ENCODE measurements at regions not wholly inside any gene's neighbourhood (a gene's known extent, or its start where the extent isn't known, plus 50 kb on each side); places are given as distances from the start of the nearest gene placed in this dataset.

GRCh38 chr10:107715565-107715964 is 551.1 kb upstream of the SORCS1 start:
- DNase-seq (ENCODE audit: low spot score), result no peak
- no peak for TF ChIP-seq CTCF (IDR thresholded peaks at IDR 0.05)
- H3K27ac ChIP-seq, result no peak overlapping the region
- H3K4me3 ChIP-seq, result no peak overlapping the region

- no peak overlapping the region for H3K27ac ChIP-seq
- DNase-seq (ENCODE audit: low spot score), result no peak
- no peak for TF ChIP-seq CTCF (IDR thresholded peaks at IDR 0.05)
- no peak overlapping the region for H3K4me3 ChIP-seq
Observed at GRCh38 chr10:107708981-107709380, 544.5 kb upstream of the SORCS1 start.

GRCh38 chr10:107706096-107706725 is 541.7 kb upstream of the SORCS1 start:
- DNase-seq (ENCODE audit: low spot score), result no peak
- Histone ChIP-seq H3K27ac (no peak overlapping the region), H3K4me3 (no peak overlapping the region)
- TF ChIP-seq CTCF (IDR thresholded peaks at IDR 0.05), result no peak

- no peak overlapping the region for H3K4me3 ChIP-seq
- no peak for TF ChIP-seq CTCF (IDR thresholded peaks at IDR 0.05)
- H3K27ac ChIP-seq, result no peak overlapping the region
- DNase-seq (ENCODE audit: low spot score), result no peak
Observed at GRCh38 chr10:107701943-107702342, 537.4 kb upstream of the SORCS1 start.

- Histone ChIP-seq H3K4me3 (no peak overlapping the region), H3K27ac (no peak overlapping the region)
- DNase-seq (ENCODE audit: low spot score), result no peak
- TF ChIP-seq CTCF (IDR thresholded peaks at IDR 0.05), result no peak
Observed at GRCh38 chr10:107692072-107692471, 527.6 kb upstream of the SORCS1 start.

- DNase-seq (ENCODE audit: low spot score), result no peak
- Histone ChIP-seq H3K27ac (no peak overlapping the region), H3K4me3 (no peak overlapping the region)
- TF ChIP-seq CTCF (IDR thresholded peaks at IDR 0.05), result no peak
Observed at GRCh38 chr10:107689323-107689722, 524.8 kb upstream of the SORCS1 start.

- Histone ChIP-seq H3K27ac (no peak overlapping the region), H3K4me3 (no peak overlapping the region)
- no peak for DNase-seq (ENCODE audit: low spot score)
- TF ChIP-seq CTCF (IDR thresholded peaks at IDR 0.05), result no peak
Observed at GRCh38 chr10:107687701-107688100, 523.2 kb upstream of the SORCS1 start.
